ENCODE measurements at regions not wholly inside any gene's neighbourhood (a gene's known extent, or its start where the extent isn't known, plus 50 kb on each side); places are given as distances from the start of the nearest gene placed in this dataset.

- DNase-seq = no peak
- H3K27me3 ChIP-seq (replicated peaks; ENCODE audit: control insufficient read depth, insufficient read depth, low read length, poor library complexity, severe bottlenecking) = no peaks in the 10 kb centered on the region
These were observed 55.2 kb downstream of the GCC1 start for GRCh38 chr7:127530148-127530547.

GRCh38 chr7:127527561-127527960, 57.8 kb downstream of the GCC1 start:
- Histone ChIP-seq H3K9me3 (ENCODE audit: control insufficient read depth, low read length) (no peaks in the 10 kb centered on the region), H3K4me3 (ENCODE audit: insufficient read depth, low read depth, low read length, poor library complexity, severe bottlenecking) (no peak overlapping the region), H3K4me1 (ENCODE audit: control insufficient read depth, insufficient read depth, low read length, poor library complexity, severe bottlenecking) (no peaks in the 10 kb centered on the region), H3K27me3 (replicated peaks; ENCODE audit: control insufficient read depth, insufficient read depth, low read length, poor library complexity, severe bottlenecking) (no peaks in the 10 kb centered on the region), H3K27ac (ENCODE audit: insufficient read depth, low read length, poor library complexity, severe bottlenecking) (no peak overlapping the region), H3K36me3 (ENCODE audit: control insufficient read depth, insufficient read depth, low read length) (no peaks in the 10 kb centered on the region)
- DNase-seq = no peak

More at GRCh38 chr7:127530148-127530547, 55.2 kb downstream of the GCC1 start:
- no peaks in the 10 kb centered on the region for H3K4me1 ChIP-seq (ENCODE audit: control insufficient read depth, insufficient read depth, low read length, poor library complexity, severe bottlenecking)
- no peaks in the 10 kb centered on the region for H3K36me3 ChIP-seq (ENCODE audit: control insufficient read depth, insufficient read depth, low read length)
- H3K9me3 ChIP-seq (ENCODE audit: control insufficient read depth, low read length) = no peaks in the 10 kb centered on the region
- no peak overlapping the region for H3K4me3 ChIP-seq (ENCODE audit: insufficient read depth, low read depth, low read length, poor library complexity, severe bottlenecking)
- H3K27ac ChIP-seq (ENCODE audit: insufficient read depth, low read length, poor library complexity, severe bottlenecking) = no peak overlapping the region

GRCh38 chr7:127525866-127526480, 59.4 kb downstream of the GCC1 start:
- Histone ChIP-seq H3K4me1 (ENCODE audit: control insufficient read depth, insufficient read depth, low read length, poor library complexity, severe bottlenecking) (no peaks in the 10 kb centered on the region), H3K27ac (ENCODE audit: insufficient read depth, low read length, poor library complexity, severe bottlenecking) (no peak overlapping the region), H3K27me3 (replicated peaks; ENCODE audit: control insufficient read depth, insufficient read depth, low read length, poor library complexity, severe bottlenecking) (no peaks in the 10 kb centered on the region), H3K9me3 (ENCODE audit: control insufficient read depth, low read length) (no peaks in the 10 kb centered on the region), H3K4me3 (ENCODE audit: insufficient read depth, low read depth, low read length, poor library complexity, severe bottlenecking) (no peak overlapping the region), H3K36me3 (ENCODE audit: control insufficient read depth, insufficient read depth, low read length) (no peaks in the 10 kb centered on the region)
- DNase-seq = no peak

DNA sequence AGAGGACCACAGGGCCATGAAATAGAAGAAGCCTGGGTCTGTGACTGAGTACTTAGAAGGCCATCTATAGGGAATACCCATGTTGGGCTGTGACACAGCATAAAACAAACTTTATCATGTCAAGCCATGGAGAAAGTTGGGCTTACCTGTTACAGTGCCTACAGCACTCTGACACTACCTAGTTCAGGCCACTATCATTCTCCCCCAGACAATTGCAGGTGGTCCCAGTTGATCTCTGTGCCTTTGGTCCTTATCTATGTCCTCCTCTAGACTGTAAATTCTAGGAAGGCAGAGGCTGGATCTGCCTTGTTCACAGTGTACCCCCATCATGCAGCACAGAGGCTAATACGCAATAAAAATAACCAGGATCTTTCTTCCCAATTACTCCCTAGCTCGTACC, 69.1 kb downstream of the GCC1 start:
- no peaks in the 10 kb centered on the region for H3K27me3 ChIP-seq (replicated peaks; ENCODE audit: control insufficient read depth, insufficient read depth, low read length, poor library complexity, severe bottlenecking)

DNA sequence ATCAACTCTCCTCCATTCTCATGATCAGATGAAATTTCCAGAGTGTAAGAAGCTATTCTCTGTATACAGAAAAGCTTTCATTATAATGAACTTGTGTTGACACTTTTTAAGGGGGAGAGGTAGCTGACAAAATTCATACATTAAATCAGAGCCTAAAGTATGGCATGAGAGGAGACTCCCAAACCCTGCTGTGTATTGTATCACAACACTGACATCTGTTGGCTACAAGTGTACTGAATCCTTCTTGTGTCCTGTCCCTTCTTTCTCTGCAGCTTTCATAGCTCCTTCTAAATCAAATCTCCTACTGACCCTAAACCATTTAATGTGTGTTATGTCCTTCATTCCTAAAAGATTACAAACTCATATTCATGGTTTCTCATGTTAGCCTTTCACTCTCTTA, 70.9 kb downstream of the GCC1 start:
- Histone ChIP-seq H3K27ac (ENCODE audit: insufficient read depth, low read length, poor library complexity, severe bottlenecking) (no peak overlapping the region), H3K9me3 (ENCODE audit: control insufficient read depth, low read length) (no peaks in the 10 kb centered on the region), H3K36me3 (ENCODE audit: control insufficient read depth, insufficient read depth, low read length) (no peaks in the 10 kb centered on the region), H3K27me3 (replicated peaks; ENCODE audit: control insufficient read depth, insufficient read depth, low read length, poor library complexity, severe bottlenecking) (no peaks in the 10 kb centered on the region), H3K4me1 (ENCODE audit: control insufficient read depth, insufficient read depth, low read length, poor library complexity, severe bottlenecking) (no peaks in the 10 kb centered on the region), H3K4me3 (ENCODE audit: insufficient read depth, low read depth, low read length, poor library complexity, severe bottlenecking) (no peak overlapping the region)
- DNase-seq = no peak

More for the DNA sequence above, 69.1 kb downstream of the GCC1 start:
- no peaks in the 10 kb centered on the region for H3K9me3 ChIP-seq (ENCODE audit: control insufficient read depth, low read length)
- H3K4me1 ChIP-seq (ENCODE audit: control insufficient read depth, insufficient read depth, low read length, poor library complexity, severe bottlenecking) = no peaks in the 10 kb centered on the region
- DNase-seq = no peak
- H3K4me3 ChIP-seq (ENCODE audit: insufficient read depth, low read depth, low read length, poor library complexity, severe bottlenecking) = no peak overlapping the region
- H3K27ac ChIP-seq (ENCODE audit: insufficient read depth, low read length, poor library complexity, severe bottlenecking) = no peak overlapping the region
- H3K36me3 ChIP-seq (ENCODE audit: control insufficient read depth, insufficient read depth, low read length) = no peaks in the 10 kb centered on the region

DNA sequence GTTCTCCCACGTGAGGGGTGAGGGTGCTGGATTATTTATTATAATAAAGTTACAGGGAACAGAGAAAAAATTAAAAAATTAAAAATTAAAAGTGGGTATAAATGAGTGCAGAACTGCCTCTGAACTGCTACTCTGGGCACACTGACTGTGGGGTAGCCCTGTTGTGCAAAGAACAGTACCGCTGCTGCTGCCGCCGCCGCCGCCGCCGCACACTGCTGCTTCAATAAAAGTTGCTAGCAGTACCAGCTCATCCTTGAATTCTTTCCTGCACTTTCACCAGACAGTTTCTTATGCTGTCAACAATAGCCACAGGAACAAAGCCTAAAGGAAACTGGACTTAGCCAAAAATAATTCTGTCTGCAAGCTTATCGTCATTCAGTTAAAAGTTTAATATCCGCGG, 72.1 kb downstream of the GCC1 start:
- no peak overlapping the region for H3K4me3 ChIP-seq (ENCODE audit: insufficient read depth, low read depth, low read length, poor library complexity, severe bottlenecking)
- H3K27ac ChIP-seq (ENCODE audit: insufficient read depth, low read length, poor library complexity, severe bottlenecking) = no peak overlapping the region
- H3K9me3 ChIP-seq (ENCODE audit: control insufficient read depth, low read length) = no peaks in the 10 kb centered on the region

GRCh38 chr7:127512663-127513062, 72.7 kb downstream of the GCC1 start:
- Histone ChIP-seq H3K36me3 (ENCODE audit: control insufficient read depth, insufficient read depth, low read length) (no peaks in the 10 kb centered on the region), H3K27me3 (replicated peaks; ENCODE audit: control insufficient read depth, insufficient read depth, low read length, poor library complexity, severe bottlenecking) (no peaks in the 10 kb centered on the region), H3K4me3 (ENCODE audit: insufficient read depth, low read depth, low read length, poor library complexity, severe bottlenecking) (no peak overlapping the region), H3K4me1 (ENCODE audit: control insufficient read depth, insufficient read depth, low read length, poor library complexity, severe bottlenecking) (no peaks in the 10 kb centered on the region), H3K9me3 (ENCODE audit: control insufficient read depth, low read length) (no peaks in the 10 kb centered on the region), H3K27ac (ENCODE audit: insufficient read depth, low read length, poor library complexity, severe bottlenecking) (no peak overlapping the region)
- DNase-seq = no peak

More for the DNA sequence above, 72.1 kb downstream of the GCC1 start:
- no peaks in the 10 kb centered on the region for H3K36me3 ChIP-seq (ENCODE audit: control insufficient read depth, insufficient read depth, low read length)
- no peaks in the 10 kb centered on the region for H3K27me3 ChIP-seq (replicated peaks; ENCODE audit: control insufficient read depth, insufficient read depth, low read length, poor library complexity, severe bottlenecking)
- no peak for DNase-seq
- H3K4me1 ChIP-seq (ENCODE audit: control insufficient read depth, insufficient read depth, low read length, poor library complexity, severe bottlenecking) = no peaks in the 10 kb centered on the region

DNA sequence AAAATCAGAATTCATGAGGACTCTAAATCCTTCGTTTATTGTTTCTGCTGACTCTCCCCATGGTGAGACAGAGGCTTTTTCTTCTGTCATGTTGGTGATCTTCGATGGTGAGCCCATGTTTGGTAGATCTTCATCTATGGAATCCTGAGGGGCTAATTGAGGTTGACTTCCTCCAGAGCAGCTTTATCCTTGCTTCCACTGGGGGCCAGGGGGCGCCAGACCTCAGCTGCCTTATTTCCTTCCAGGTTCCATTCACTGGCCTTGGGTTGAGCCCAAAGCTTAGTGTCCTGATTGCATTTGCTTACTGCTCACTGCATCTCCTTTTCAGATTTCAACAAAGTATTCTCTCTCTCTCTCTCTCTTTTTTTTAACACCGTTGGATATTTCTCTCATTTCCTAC, 80.7 kb downstream of the GCC1 start:
- H3K27me3 ChIP-seq (replicated peaks; ENCODE audit: control insufficient read depth, insufficient read depth, low read length, poor library complexity, severe bottlenecking) = no peaks in the 10 kb centered on the region
- H3K27ac ChIP-seq (ENCODE audit: insufficient read depth, low read length, poor library complexity, severe bottlenecking) = no peak overlapping the region
- no peaks in the 10 kb centered on the region for H3K9me3 ChIP-seq (ENCODE audit: control insufficient read depth, low read length)
- H3K36me3 ChIP-seq (ENCODE audit: control insufficient read depth, insufficient read depth, low read length) = no peaks in the 10 kb centered on the region
- no peak for DNase-seq
- H3K4me1 ChIP-seq (ENCODE audit: control insufficient read depth, insufficient read depth, low read length, poor library complexity, severe bottlenecking) = no peaks in the 10 kb centered on the region
- no peak overlapping the region for H3K4me3 ChIP-seq (ENCODE audit: insufficient read depth, low read depth, low read length, poor library complexity, severe bottlenecking)

- Histone ChIP-seq H3K27me3 (replicated peaks; ENCODE audit: control insufficient read depth, insufficient read depth, low read length, poor library complexity, severe bottlenecking) (no peaks in the 10 kb centered on the region), H3K36me3 (ENCODE audit: control insufficient read depth, insufficient read depth, low read length) (no peaks in the 10 kb centered on the region), H3K9me3 (ENCODE audit: control insufficient read depth, low read length) (no peaks in the 10 kb centered on the region), H3K4me3 (ENCODE audit: insufficient read depth, low read depth, low read length, poor library complexity, severe bottlenecking) (no peak overlapping the region), H3K4me1 (ENCODE audit: control insufficient read depth, insufficient read depth, low read length, poor library complexity, severe bottlenecking) (no peaks in the 10 kb centered on the region), H3K27ac (ENCODE audit: insufficient read depth, low read length, poor library complexity, severe bottlenecking) (no peak overlapping the region)
- DNase-seq = no peak
These were observed 83.6 kb downstream of the GCC1 start for GRCh38 chr7:127501817-127502216.

DNA sequence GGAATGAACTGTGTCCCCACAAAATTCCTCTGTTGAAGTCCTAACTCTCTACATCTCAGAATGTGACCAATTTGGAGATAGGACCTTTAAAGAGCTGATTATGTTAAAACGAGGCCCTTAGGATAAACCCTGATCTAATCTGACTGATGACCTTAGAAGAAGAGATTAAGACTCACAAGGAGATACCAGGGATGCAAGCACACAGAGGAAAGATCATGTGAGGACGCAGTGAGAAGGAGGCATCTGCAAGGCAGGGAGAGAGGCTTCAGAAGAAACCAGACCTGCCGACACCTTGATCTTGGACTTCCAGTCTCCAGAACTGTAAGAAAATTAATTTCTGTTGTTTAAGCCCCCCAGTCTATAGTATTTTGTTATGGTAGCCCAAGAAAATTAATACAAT, 94.9 kb upstream of the ZNF800 start:
- Histone ChIP-seq H3K4me3 (ENCODE audit: insufficient read depth, low read depth, low read length, poor library complexity, severe bottlenecking) (no peak overlapping the region), H3K36me3 (ENCODE audit: control insufficient read depth, insufficient read depth, low read length) (no peaks in the 10 kb centered on the region), H3K27ac (ENCODE audit: insufficient read depth, low read length, poor library complexity, severe bottlenecking) (no peak overlapping the region), H3K27me3 (replicated peaks; ENCODE audit: control insufficient read depth, insufficient read depth, low read length, poor library complexity, severe bottlenecking) (no peaks in the 10 kb centered on the region), H3K4me1 (ENCODE audit: control insufficient read depth, insufficient read depth, low read length, poor library complexity, severe bottlenecking) (no peaks in the 10 kb centered on the region), H3K9me3 (ENCODE audit: control insufficient read depth, low read length) (no peaks in the 10 kb centered on the region)
- no peak for DNase-seq

All from effector memory CD4-positive, alpha-beta T cell (primary cell).